ENCODE measurements at regions not wholly inside any gene's neighbourhood (a gene's known extent, or its start where the extent isn't known, plus 50 kb on each side); places are given as distances from the start of the nearest gene placed in this dataset.

DNA sequence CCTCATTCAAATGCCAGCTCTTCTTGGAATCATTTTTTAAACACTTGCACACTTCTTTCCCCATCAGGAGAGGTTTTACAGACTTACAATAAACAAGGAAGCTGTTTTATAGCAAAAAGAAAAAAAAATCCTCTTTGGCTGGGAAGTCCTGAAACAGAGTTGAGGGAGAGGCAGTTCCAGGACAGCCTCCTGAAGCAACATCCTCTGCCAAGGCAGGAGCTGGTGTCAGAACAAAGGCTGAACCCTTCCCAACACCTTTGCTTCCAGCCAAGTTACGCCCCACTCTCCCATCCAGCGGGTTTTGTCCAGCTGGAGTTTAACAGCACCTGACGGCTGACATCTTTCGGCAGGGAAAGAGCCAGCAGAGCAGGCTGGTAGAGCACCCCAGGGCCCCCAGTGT is 287.8 kb downstream of the RRAGC start:
- DNase-seq (ENCODE audit: low spot score) = no peak

DNA sequence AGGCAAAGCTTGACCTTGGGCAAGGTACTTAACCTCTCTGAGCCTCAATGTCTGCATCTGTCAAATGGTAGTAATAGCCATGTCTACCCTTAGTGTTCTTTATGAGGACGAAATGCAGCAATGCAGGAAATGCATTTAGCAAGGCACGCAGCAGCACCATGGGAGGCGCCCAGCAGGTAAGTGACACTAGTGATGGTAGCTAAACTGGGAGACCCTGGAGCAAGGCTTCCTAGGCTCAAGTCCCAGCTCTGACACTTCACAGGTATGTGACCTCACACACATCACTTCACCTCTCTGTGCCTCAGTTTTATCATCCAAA is 289.0 kb downstream of the RRAGC start:
- DNase-seq (ENCODE audit: low spot score) = no peak

DNA sequence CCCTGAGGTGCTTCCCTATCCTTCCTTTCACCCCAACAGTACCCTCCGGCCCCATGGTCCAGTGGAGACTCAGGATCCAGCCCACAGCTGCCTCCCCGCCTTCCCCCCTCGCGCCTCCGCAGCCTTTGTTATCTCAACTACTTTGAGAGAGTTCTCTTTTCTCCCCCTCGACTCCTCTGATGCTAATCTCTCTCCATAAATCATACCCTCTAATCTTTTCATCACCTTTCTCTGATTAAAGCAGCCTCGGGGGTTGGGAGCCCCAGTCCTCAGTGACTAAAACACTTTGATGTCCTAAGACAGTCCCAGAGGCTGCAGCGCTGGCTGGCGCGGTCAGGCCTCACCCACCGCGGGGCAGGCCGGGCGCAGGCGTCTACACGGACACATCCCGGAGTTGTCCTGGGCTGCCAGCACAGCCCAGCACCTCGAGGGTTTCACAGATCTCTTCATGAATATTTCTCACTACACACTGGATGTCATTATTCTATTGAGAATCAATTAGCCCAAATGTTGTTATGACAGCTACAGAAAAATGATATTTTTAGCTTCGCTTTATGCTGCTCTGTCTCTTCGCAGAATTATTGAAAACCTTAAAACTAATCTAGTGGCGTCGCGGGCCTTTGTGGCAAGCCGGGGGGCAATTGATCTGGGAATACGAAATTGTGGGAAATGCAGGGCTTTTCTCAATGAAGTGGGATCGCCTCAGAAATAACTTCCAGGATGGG is 289.5 kb downstream of the RRAGC start:
- DNase-seq (ENCODE audit: low spot score) = no peak

DNA sequence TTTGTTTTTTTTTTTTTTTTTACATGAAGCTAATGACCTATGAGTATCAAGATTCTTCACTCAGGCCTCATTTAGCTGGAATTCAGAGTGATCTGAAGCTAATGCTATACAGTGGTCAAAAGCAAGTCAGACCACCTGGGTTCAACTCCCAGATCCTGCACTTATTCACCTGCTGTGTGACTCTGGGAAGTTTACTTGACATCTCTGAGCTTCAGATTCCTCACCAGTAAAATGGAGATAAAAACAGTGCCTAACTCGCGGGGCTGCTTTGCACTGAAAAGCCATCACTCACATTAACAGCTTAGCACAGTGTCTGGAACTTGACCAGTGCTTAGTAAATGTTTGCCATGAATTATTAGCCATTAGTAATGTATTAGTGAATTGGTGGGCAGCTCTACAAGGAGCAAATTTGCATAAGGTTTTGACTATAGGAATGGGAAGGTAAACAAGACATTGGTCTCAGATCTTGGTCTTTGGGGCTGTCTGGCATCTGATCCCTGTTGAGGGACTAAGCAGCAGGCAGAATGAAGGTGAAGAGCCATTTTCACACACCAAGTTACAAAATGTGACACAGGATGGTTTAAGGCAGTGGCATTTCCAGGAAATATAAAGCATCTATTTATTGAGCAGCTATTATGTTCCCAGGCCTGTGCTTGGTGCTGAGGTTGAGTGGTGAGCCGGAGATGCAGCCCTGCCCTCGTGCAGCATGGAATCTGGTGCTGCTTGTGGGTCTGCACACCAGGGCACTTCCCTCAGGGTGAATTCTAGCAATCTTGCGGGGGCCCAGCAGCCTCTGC is 291.3 kb downstream of the RRAGC start:
- DNase-seq (ENCODE audit: low spot score) = no peak

DNA sequence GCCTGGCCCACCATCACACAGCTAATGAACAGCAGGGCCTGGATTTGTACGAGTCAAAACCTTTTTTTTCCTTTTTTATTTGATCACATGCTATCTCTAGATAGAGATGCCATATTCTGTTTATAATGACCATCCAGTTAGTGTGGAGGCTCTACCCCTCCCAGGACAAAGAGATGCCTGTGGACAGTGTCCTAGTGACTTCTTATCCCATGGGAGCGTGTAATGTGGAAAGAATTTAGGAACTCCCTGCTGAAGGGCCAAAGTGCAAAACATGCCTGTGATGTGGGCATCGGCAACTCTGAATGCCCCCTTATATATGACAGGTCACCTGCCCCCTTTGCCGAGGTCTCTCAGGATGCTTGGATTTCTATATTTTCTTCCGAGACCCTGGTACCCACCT is 292.2 kb downstream of the RRAGC start:
- peak; percentile 20 for DNase-seq (ENCODE audit: low spot score)

DNA sequence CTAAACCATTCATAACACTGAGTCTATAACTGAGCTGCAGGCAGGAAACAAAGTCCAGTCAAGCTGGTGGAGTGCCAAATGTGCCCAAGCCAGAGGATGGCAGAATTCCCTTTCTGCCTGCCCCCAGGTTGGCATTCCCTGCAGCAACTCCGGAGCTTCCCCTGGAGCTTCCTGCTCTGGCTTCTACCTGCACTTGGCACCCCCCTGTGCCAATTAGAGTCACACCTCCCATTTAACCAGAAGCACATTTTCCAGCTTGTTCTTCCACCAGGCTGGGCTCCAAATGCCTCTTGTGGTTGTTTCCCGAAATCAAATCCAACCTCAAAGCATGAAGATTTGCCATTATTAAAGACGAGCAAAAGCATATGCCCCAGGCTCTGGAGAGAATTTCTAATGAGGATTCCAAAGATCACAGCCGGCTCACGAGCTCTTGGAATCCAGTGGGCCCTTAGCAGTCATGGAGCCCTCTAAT is 294.5 kb downstream of the RRAGC start:
- no peak for DNase-seq (ENCODE audit: low spot score)

DNA sequence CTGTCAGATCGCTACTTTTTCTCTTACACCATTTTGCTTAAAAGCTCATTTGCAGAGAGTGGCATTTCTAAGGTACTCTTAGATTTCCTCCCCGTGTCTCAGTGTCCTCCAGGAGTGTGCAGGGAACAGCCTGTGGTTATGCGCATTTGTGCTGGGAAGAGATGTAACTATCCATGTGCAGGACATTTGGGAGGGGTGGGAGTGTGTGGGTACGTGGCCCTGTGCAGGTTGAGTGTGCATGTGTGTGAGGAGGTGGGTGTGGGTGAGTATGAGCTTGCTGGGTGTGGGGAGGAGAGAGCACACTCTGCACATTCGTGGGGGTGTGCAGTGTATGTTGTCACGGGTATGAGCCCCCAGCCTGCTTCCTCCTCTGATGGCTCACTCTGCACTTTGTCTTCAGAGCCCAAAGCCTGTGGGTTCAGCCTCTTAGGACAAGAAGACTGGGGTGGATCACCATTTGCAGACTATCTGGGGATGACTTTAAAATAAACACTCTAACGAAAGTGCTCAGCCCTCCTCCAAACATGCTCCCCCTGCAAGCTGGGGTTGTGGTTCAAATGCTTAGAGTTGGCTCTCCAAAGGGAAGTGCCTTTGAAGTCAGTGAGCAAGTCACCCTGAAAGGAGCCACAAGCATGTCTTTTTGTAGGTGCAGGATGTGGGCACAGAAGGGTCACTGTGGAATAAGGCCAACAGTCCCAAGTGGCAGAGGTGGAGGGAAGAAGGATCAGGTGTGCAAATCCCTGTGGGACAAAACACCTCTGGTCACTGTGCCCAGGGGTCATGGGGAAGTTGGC is 295.4 kb downstream of the RRAGC start:
- no peak for DNase-seq (ENCODE audit: low spot score)

DNA sequence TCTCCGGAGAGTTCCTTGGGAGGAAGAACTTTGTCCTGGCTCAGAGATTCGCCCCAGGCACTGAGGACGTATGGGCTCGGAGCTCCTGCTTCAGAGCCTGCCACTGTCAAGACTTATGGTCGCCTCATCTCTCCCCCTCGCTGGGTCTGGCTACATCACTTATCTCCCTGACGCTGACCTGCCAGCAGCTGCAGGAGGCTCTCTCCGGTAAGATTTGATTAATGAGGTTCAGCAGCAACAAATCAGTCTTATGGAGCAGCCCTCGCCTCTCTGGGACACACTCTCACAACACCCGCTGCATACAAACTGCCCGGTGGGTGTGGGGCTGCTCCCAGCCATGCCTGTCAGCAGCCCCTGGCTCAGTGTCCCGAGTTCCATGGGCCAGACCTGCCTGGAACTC is 297.8 kb downstream of the RRAGC start:
- DNase-seq (ENCODE audit: low spot score) = no peak

DNA sequence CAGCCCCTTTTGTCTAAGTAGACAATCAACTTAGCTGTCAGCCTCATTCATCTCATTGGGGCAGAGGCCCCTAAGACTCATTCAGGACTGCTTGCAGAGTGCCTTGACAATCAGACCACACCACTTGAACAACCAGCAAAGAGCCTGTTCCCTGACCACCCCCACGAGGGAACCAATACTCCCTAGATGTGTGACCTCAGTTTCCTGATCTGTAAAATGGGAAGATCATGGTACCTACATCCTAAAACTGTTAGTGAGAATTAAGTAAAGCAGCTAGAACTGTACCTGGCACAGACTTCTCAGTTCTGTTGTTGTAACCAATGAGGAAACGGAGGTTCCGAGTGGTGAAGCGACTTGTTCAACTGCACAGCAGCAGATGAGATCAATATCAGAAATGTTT is 298.5 kb downstream of the RRAGC start:
- DNase-seq (ENCODE audit: low spot score) = no peak

DNA sequence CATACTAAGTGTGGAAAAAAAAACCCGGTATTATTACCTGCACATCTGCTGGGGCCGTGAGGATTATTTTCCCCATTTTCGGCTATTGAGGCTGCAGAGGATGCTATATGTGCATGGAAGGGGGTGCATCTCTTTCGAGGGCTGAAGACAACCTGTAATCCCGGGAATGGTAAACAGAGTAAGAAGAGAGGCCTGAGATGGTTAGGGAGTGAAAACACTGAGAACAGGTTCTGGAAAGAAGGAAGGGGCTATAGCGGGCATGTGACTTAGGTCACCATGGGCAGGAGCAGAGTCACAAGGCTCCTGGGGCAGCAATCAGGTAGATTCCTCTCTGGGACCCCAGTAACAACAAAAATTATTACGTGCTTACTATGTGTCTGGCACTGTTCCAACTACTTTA is 299.1 kb downstream of the RRAGC start:
- DNase-seq (ENCODE audit: low spot score) = no peak

DNA sequence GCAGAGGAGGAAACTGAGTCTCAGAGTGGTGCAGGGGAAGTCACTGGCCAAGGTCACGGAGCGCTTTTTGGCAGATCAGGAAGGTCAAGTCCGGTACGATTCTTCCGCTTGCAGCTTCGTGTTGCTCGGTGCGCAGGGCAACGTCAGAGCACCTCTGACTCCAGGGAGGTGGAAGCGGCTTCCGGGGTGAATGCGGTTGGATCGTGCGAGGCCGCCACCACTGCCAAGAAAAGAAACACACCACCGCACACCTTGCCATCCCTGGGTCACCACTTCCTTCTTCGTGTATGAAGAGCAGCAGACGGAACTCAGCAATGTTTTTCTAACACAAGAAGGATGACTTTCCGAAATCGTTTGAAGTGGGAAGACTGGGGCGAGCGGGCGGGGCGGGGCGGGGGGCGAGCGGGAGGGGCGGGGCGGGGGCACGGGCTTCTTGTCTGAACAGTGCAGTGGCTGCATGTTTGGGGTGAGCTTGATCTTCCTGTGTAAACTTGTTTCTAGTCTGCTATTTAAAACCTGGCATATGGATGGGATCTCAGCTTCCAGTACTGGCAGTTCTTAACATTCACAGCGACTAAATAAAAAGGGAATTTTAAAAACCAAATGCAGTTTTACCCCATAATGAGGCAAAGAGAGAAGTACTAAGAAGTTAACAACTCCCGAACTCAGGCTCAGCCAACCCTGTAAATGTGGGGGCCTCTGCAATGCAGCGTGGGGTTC is 300.0 kb downstream of the RRAGC start:
- DNase-seq (ENCODE audit: low spot score) = no peak

DNA sequence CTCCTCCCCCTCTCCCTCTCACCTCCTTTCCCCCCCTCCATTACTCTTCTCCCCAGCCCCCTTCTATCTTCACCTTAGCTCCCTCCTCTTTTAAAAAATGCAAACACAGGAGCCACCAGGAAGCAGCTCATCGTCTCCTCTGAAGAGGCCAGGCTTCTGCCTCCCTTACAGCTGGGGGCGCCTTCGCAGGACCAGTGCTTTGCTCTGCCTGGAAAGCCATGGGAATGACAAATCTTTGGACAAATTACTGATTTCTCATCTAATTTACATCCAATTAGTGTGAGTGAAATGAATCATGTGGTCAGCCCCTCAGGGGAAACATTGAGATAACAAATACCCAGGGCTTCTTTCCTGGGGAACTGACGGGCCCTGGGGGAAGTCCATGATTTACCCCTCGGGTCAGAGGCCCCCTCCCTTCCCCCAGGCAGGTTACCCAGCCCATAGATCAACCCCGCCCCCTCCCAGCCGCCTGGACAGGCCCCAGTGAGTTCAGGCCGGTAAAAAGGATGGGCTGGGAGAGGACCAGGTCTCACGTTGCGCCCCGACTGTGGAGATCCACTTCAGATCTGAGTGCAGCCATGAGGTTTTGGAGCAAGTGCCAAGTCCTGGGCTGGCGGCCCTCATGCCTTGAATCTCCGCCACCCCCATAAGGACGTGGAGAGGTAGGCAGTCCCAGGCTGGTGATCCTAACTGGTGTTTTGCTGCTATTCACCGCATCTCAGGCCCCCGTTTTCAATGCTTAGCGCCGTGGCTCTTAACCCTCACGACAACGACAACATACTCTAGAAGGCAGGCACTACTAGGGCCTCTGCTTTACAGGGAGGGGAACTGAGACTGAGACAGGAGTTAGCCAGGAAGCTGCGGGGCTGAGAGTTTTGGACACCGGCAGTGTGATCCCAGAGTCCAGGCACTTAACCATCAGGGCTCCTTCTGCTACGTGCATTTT is 300.8 kb downstream of the RRAGC start:
- DNase-seq (ENCODE audit: low spot score) = no peak

DNA sequence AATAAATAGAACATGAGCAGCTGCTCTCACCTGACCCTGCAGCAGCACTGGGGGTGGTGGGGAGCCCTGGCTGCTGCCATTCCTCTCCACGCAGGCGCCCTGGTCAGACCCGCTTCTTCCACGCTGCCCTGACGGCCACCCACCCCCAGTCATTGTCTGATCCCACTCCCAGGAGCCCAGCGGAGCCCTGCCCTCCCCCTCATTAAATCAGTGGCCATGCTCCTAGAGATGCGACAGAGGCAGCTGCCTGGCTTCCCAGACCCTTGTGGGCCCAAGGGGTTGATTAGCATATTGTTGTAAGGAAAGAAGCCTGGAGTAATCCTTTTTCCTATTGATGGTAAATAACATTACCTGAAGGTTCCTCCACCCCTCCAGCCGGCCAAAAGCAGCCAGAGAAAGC is 301.5 kb downstream of the RRAGC start:
- DNase-seq (ENCODE audit: low spot score) = no peak

DNA sequence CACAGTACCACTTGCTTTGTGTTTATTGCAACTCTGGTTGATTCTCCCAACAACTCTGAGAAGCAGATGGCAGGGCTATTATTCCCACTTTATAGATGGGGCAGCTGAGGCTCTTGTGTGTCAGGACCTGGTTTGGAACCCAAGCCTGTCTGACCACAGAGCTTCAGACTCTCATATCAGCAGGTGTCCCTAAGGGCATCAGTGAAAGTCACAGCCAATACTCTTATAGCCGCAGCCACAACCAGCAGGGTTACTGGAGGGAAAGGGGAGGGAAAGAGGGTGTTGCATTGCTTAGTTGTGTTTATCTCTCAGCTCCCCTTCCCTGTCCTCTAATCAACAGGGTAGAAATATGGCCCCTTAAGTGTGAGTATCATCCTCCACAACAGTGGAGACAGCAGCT is 304.0 kb downstream of the RRAGC start:
- no peak for DNase-seq (ENCODE audit: low spot score)

DNA sequence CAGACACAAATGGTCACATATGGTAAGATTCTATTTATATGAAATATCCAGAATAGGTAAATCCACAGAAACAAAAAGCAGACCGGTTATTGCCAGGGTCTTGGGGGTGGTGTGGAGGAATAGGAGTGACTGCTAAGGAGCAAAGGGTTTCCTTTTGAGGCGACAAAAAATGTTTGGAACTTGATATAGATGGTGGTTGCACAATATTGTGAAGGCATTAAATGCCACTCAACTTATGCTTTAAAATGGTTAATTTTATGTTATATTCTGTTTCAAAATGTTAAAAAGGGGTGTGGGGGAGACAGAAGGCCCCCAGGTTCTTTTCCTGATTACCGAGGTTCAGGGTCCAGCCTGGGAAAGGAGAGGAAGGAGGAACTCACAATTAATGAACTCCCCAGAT is 304.4 kb downstream of the RRAGC start:
- DNase-seq (ENCODE audit: low spot score) = no peak

DNA sequence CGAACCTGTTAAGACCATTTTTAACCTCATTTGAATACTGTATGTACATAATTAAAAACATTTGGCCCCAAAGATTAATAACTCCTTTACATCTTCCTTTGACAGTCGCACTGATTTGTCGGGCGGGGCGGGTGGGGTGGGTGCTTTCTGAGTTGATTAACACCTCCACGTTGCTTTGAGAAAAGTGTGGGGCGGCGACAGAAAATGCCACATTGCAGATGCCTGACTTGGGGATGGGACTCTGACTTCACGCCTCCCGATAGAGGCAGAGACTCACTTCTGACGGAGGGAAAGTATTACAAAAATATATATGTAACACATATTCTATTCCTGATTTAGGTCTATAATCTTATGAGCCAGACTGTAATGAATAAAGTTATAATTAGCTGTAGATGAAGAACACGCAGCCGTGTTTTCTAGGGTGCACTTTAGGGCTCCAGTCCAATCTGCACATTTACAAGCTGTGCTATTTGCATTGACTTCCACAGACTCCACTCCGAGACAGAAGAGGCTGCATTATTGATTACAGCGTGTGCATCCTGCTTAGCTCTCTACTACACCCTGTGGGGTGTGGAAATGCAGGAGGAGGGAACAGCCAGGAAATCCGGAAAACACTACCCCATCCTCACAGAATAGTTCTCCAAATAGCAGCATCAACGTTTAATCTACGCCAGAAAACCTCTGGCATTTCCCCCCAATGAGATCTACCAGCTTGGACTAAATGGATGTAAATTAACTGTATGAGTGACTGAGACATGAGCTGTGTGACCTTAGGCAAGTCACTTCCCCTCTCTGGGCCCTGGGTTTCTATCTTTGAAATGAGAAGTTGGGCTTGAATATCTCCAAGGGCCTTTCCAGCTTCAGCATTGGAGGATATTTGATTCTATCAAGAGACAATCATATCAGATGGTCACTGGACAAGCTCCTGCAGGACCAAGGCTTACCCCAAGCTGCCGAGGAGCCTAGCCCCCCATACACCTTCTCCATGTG is 308.0 kb downstream of the RRAGC start:
- no peak for DNase-seq (ENCODE audit: low spot score)

DNA sequence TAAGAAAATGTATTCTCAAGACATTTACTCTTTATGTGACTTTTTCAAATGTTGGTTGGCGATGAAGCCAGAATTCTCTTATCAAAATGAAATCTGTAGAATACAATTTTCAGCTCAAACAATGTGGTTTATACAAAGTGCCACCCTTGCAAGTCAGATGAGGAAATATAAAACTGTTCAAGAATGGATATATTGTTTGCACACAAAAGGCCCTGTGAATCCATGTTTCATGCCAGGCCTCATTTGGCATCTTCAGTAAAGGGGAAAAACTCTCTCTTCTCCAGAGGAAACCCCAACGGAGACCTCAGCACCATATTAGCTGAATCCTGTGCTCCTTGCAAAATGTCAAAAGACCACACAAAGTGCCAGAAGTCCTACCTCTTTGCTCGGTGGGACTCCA is 310.4 kb downstream of the RRAGC start:
- DNase-seq (ENCODE audit: low spot score) = no peak

DNA sequence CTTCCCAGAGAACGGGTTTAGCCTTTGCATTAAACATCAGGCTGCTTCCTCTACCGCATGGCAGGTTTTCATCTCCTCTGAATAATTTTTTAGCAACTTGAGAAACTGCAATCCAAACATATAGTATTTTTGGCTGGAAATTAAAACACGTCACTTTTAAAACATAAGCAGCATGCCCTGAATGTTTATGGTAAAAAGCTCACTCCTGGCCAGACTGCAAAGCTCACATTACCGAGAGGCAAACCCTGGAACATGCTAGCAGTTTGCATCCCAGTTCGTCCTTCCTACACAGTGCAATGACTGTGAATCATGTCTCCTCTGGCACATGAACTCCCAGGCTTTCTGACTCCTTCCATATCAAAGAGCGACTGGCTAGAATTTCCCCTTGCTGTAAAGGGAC is 312.3 kb downstream of the RRAGC start:
- DNase-seq (ENCODE audit: low spot score) = no peak

DNA sequence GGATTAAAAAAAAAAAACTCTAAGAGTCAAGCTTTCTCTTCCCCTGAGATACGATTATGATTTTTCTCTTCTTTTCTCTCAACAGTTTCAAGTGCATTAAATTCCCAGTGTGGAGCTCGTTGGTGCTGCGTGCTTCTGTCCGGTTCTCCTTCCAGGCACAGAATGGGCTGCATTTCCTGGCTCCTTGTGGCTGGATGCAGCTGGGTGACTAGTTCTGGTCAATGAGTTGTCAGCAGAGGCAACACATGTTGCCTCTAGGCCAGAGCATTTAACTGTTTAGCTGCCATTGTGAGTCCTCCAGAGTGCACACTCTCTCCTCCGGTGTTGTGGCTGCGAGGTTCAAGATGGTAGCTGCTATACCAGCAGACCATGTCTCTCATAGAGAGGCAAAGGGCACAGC is 312.9 kb downstream of the RRAGC start:
- no peak for DNase-seq (ENCODE audit: low spot score)

DNA sequence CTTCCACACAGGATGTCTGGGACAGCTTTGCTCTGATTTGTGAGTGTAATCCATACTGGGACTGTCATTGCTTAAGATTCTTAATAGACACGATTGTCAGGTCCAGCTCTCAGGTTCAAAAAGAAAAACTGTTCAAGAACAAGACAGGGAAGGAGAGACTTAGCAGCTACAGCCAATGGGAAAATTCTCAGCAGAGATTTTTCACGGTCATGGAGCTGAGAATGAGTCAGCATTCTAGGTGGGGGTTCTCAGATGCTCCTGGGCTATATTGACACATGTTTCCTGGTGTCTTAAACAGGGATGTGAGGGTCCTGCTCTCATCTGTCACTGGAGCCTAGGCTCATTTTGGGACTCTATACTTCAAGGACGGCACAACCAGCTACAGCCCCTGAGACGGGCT is 318.3 kb downstream of the RRAGC start:
- DNase-seq (ENCODE audit: low spot score) = no peak
